Panc1 (cell line): ENCODE measurements at regions not wholly inside any gene's neighbourhood (a gene's known extent, or its start where the extent isn't known, plus 50 kb on each side); places are given as distances from the start of the nearest gene placed in this dataset.

Experiments used
- ATAC-seq: fragments of 200-7000 bp; cut with Tn5 transposase; 2 replicates; pipeline ENCODE4 v1.9.1; 2020; ENCODE audit warnings: mild to moderate bottlenecking, moderate library complexity
- BruUV-seq: library from RNA; stranded (reverse); fragments of 400-500 nt; replicated peaks from 2 replicates; lab custom pipeline; 2021; lab: Mats Ljungman, UMichigan
- CTCF ChIA-PET: fragments of 300-600 bp; sonication (Branson Sonifier 250); formaldehyde crosslinking; loops from one replicate; lab custom pipeline; 2022; ENCODE audit warnings: antibody characterized with exemption; lab: Charles Lee
- POLR2A ChIA-PET: fragments of 300-600 bp; sonication (Branson Sonifier 250); formaldehyde crosslinking; loops from one replicate; lab custom pipeline; 2022; ENCODE audit warnings: antibody characterized with exemption; lab: Charles Lee
- DNase-seq: peaks from one replicate; pipeline ENCODE4 v3.0.0-alpha.2; 2010; ENCODE audit warnings: low read depth, low spot score
- H3K27ac ChIP-seq: 2 replicates; pipeline ENCODE4 v1.5.1; 2011; ENCODE audit warnings: mild to moderate bottlenecking, low read length, inconsistent platforms
- H3K27me3 ChIP-seq: fragments of 200-500 bp; sonication (Bioruptor generic); 2 replicates; pipeline ENCODE4 v1.6.0; 2014; ENCODE audit warnings: low read length, inconsistent platforms; ENCODE audit not compliant: control insufficient read depth, insufficient read depth
- H3K36me3 ChIP-seq: fragments of 200-500 bp; sonication (Bioruptor generic); 2 replicates; pipeline ENCODE4 v1.5.1; 2014; ENCODE audit warnings: inconsistent platforms, mild to moderate bottlenecking, low read length, moderate library complexity; ENCODE audit not compliant: control insufficient read depth, insufficient read depth
- H3K4me1 ChIP-seq: 2 replicates; pipeline ENCODE4 v1.5.1; 2011; ENCODE audit warnings: inconsistent platforms, mild to moderate bottlenecking, low read length, moderate library complexity; ENCODE audit not compliant: control insufficient read depth, insufficient read depth
- H3K4me3 ChIP-seq, 2 experiments: 2 replicates each; pipeline ENCODE4 v1.5.1; 2011 to 2012; ENCODE audit warnings: low read depth in 2 of 2, low read length in 2 of 2, mild to moderate bottlenecking in 2 of 2, inconsistent platforms in 1 of 2, moderate library complexity in 1 of 2
- H3K9me3 ChIP-seq: fragments of 200-500 bp; sonication (Bioruptor generic); 2 replicates; pipeline ENCODE4 v1.5.1; 2014; ENCODE audit warnings: low read depth, mild to moderate bottlenecking, inconsistent platforms, low read length, moderate library complexity; ENCODE audit not compliant: control insufficient read depth, insufficient read depth
- CTCF ChIP-seq: fragments of 450-650 bp; IDR thresholded peaks from 2 replicates; pipeline ENCODE4 v1.5.1; 2017; ENCODE audit warnings: mild to moderate bottlenecking
- POLR2AphosphoS5 ChIP-seq: IDR thresholded peaks from 2 replicates; pipeline ENCODE4 v1.6.1; 2012; ENCODE audit warnings: mild to moderate bottlenecking, low read depth, low read length, moderate library complexity
- REST ChIP-seq, 2 experiments: IDR thresholded peaks; 2 replicates each; pipeline ENCODE4 v1.6.1; 2011 to 2012; ENCODE audit warnings: low read depth in 2 of 2, control low read depth in 1 of 2, low read length in 1 of 2, mild to moderate bottlenecking in 1 of 2, moderate library complexity in 1 of 2; ENCODE audit not compliant: insufficient read depth in 1 of 2
- SIN3A ChIP-seq: IDR thresholded peaks from 2 replicates; pipeline ENCODE4 v1.6.1; 2012; ENCODE audit warnings: low read depth, mild to moderate bottlenecking, low read length, moderate library complexity, borderline replicate concordance; ENCODE audit not compliant: insufficient read depth
- TCF7L2 ChIP-seq: IDR thresholded peaks from 2 replicates; pipeline ENCODE4 v1.6.1; 2011; ENCODE audit warnings: mild to moderate bottlenecking, low read depth, low read length, inconsistent platforms
- in situ Hi-C: cut with HindIII; loops from 2 replicates; pipeline ENCODE4 v1.10.0; 2016; ENCODE audit warnings: low sequenced_read_pairs, low pct_unique_long_range_greater_than_20kb
- intact Hi-C: fragments of 100-400 bp; cut with micrococcal nuclease; formaldehyde crosslinking; loops from one replicate; pipeline ENCODE4 v1.10.0; 2022; ENCODE audit not compliant: unreplicated experiment

GRCh38 chr7:52481571-52481970, 553.9 kb upstream of the POM121L12 start:
- BruUV-seq, result no TSS peak
- no peak for DNase-seq
- intact Hi-C loops, result no loop called here
- Histone ChIP-seq H3K9me3 (no peaks in the 10 kb centered on the region), H3K4me1 (no peaks in the 10 kb centered on the region), H3K27me3 (no peaks in the 10 kb centered on the region), H3K36me3 (no peaks in the 10 kb centered on the region), H3K4me3 (no peak overlapping the region), H3K27ac (no peak overlapping the region)
- no peak for ATAC-seq
- in situ Hi-C loops, result no loop called here
- TF ChIP-seq POLR2AphosphoS5 (no peak), CTCF (no peak), REST (IDR thresholded peaks at IDR 0.05; ENCODE audit: insufficient read depth in 1 of 2, low read depth in 2 of 2, low read length in 1 of 2) (no peak), TCF7L2 (no peak), SIN3A (no peak)
- ChIA-PET CTCF (no interaction called here), POLR2A (no interaction called here)

- no peak for TF ChIP-seq SIN3A
- no peak for TF ChIP-seq TCF7L2
- ChIA-PET POLR2A (no interaction called here), CTCF (no interaction called here)
- Histone ChIP-seq H3K9me3 (no peaks in the 10 kb centered on the region), H3K36me3 (no peaks in the 10 kb centered on the region), H3K27ac (no peak overlapping the region), H3K4me3 (no peak overlapping the region), H3K4me1 (no peaks in the 10 kb centered on the region), H3K27me3 (no peaks in the 10 kb centered on the region)
- in situ Hi-C loops (no loop called here), intact Hi-C loops (no loop called here)
- no peak for DNase-seq
- BruUV-seq, result no TSS peak
- no peak for ATAC-seq
These were observed 555.4 kb upstream of the POM121L12 start for GRCh38 chr7:52479990-52480389.

GRCh38 chr7:52475001-52475582, 560.3 kb upstream of the POM121L12 start:
- Histone ChIP-seq H3K4me3 (no peak overlapping the region), H3K9me3 (no peaks in the 10 kb centered on the region), H3K4me1 (no peaks in the 10 kb centered on the region), H3K36me3 (no peaks in the 10 kb centered on the region), H3K27me3 (no peaks in the 10 kb centered on the region), H3K27ac (no peak overlapping the region)
- no peak for ATAC-seq
- no peak for DNase-seq
- no peak for TF ChIP-seq SIN3A
- TF ChIP-seq CTCF, result no peak
- no peak for TF ChIP-seq TCF7L2
- TF ChIP-seq POLR2AphosphoS5, result no peak
- TF ChIP-seq REST (IDR thresholded peaks at IDR 0.05; ENCODE audit: insufficient read depth in 1 of 2, low read depth in 2 of 2, low read length in 1 of 2), result no peak
- in situ Hi-C loops (no loop called here), intact Hi-C loops (no loop called here)
- CTCF ChIA-PET, result no interaction called here
- POLR2A ChIA-PET, result no interaction called here
- no TSS peak for BruUV-seq
